ENCODE measurements at regions not wholly inside any gene's neighbourhood (a gene's known extent, or its start where the extent isn't known, plus 50 kb on each side); places are given as distances from the start of the nearest gene placed in this dataset.

GRCh38 chr3:194837457-194838127 lies 151.9 kb downstream of the FAM43A start:
- no peak for DNase-seq (ENCODE audit: low read depth in 2 of 2)

GRCh38 chr3:194838236-194838635 lies 152.6 kb downstream of the FAM43A start:
- DNase-seq (ENCODE audit: low read depth in 2 of 2) = no peak

GRCh38 chr3:194840661-194841514 lies 155.2 kb downstream of the FAM43A start:
- no peak for DNase-seq (ENCODE audit: low read depth in 2 of 2)

GRCh38 chr3:194841515-194841841 lies 155.8 kb downstream of the FAM43A start:
- no peak for DNase-seq (ENCODE audit: low read depth in 2 of 2)

- DNase-seq (ENCODE audit: low read depth in 2 of 2) = no peak
Measured at GRCh38 chr3:194843556-194843955, 157.9 kb downstream of the FAM43A start.

GRCh38 chr3:194844046-194844445 lies 158.4 kb downstream of the FAM43A start:
- DNase-seq (ENCODE audit: low read depth in 2 of 2) = no peak

DNA sequence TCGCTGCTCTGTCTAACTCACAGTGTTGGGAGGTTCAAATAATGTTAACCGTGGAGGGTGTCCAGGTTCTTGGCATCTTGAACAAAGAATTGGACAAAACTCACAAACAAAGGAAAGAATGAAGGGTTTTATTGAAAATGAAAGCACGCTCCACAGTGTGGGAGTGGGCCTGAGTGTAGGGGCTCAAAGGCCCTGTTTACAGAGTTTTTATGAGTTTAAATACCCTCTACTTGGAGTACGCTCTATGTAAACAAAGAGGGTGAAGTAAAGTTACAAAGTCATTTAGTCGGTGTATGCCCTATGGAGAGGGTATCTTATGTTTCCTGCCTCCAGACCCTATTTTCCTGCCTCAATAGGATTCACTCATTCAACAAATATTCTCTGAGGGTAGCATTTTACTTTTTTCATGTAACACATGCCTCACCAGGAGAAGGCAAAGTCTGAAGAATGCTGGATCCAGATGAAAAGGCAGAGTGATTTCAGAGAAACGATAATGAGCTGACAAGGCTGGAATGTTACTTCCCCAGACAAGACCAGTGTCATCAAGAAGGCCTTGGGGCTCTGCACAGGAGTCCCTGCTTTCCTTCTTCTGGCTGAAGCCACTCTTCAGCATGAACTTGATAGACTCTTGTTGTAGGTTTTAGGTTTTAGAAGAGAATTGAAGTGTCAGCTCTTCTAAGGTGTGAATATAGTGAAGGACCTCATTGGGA lies 163.6 kb downstream of the FAM43A start:
- no peak for DNase-seq (ENCODE audit: low read depth in 2 of 2)

DNA sequence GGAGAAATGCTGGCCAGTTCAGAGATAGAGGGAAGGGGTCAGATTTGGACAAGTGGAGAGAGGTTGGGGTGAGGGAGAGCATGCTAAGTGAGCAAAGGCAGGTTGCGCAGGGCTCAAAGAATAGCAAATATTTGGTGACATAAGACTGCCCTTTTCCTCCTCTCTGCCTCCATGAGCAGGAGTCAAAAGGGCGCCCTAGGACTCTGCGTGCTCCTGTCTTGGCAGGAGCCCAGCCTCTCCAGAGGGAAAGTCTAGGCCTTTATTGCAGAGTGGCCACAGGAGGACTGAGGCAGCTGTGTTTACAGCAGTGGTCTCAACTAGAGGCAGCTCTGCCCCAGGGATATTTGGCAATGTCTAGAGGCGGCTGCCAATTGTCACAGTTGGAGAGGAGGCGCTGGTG lies 165.6 kb downstream of the FAM43A start:
- no peak for DNase-seq (ENCODE audit: low read depth in 2 of 2)

DNA sequence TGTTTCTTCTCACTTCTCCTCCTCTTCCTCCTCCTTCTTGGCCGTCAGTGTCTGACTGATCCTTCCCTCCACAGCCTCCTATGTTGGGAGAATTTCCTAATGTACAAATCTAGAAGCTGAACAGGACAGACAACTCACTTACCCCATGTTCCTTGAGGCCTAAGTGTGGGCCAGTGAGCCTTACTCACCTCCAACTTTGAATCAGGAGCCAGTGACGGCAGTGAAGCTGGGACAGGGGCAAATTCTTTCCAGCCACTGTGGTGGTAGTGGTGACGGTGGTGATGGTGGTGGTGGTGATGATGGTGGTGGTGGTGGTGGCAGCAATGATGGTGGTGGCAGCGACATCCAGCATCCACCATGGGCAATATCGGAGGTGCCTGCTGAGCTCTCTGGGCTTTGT lies 166.3 kb downstream of the FAM43A start:
- no peak for DNase-seq (ENCODE audit: low read depth in 2 of 2)

DNA sequence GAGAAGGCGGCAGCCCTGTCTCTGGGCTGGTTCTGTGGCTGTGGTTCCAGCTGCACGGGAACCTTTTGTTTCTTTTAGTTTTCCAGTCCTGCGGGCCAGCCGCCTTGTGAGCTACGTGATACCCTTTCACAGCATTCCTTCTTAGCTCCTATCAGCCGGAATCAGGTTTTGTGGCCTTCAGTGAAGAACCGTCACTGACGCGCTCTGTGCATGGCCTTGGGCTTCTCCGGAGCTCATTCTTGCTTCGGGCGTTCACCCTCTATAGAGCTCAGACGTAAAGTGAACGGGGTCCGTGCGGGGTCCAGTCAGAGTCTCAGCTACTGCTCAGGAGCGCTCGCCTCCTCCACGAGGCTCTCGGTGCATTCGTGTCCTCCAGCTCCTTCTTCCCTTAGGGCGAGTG lies 166.7 kb downstream of the FAM43A start:
- DNase-seq (ENCODE audit: low read depth in 2 of 2) = no peak

DNA sequence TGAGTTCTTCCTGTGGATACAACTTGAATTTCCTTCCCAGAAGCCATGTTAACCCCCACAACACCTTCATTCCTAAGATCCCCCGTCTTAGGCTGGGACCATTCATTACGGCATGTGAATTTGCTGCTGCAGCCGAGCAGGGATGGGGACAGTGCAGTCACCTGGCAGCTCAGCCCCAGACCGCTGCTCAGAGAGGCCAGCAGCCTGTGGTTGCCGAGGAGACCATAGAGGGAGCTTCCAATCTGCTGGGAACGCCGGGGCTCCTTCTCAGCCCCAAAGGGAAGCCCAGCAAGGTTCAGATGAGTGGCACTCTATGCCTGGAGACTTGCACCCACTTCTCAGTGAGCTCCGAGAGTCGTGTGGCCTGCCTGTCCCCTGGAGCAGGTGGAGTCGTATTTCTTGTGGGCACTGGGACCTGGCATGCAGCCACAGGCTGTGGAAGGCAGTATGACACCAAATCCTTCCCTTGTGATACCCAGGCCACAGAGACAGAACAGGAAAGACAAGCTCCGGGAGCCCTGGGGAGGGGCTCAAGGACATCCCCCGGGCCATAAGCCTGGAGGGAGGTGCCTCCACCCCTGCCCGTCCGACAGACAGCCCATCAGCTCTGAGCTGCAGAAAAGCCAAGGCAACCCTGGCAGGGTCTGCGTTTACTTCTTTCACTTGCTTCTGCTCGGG lies 167.3 kb downstream of the FAM43A start:
- DNase-seq (ENCODE audit: low read depth in 2 of 2) = no peak

- DNase-seq (ENCODE audit: low read depth in 2 of 2) = no peak
Measured at GRCh38 chr3:194854206-194854605, 168.5 kb downstream of the FAM43A start.

DNA sequence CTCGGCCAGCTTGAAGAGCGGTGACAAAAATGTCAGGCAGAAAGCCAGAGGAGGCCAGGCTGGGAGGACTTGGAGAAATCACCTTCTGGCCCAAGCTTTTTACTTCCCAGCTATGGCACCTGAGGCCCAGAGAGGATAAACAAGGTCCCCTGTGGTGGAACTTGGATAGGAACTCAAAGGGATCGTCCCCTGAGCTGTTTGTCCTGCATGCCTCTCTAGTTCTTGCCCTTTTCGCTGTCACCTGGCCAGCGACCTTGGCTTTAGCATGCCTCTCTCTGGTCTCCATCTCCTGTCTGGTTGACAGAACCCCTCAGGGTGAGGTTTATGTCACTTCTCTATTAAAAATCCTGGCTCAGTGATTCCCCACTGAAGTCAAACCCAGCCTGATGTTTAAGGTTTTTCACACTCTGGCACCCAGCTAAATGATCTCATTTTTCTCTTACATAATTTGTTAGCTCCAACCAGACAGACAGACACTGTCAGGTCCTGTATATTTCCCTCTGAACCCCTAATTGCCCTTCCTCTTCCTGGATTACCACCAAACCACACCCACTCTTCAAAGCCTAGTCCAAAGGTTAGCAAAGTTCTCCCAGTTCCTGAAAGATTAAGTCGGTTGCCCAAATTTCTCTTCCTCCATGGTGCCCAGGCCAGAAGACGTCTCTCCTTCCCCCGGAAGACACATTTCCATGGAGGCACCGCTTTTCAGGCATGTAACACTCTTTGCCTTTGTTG lies 169.1 kb downstream of the FAM43A start:
- no peak for DNase-seq (ENCODE audit: low read depth in 2 of 2)

DNA sequence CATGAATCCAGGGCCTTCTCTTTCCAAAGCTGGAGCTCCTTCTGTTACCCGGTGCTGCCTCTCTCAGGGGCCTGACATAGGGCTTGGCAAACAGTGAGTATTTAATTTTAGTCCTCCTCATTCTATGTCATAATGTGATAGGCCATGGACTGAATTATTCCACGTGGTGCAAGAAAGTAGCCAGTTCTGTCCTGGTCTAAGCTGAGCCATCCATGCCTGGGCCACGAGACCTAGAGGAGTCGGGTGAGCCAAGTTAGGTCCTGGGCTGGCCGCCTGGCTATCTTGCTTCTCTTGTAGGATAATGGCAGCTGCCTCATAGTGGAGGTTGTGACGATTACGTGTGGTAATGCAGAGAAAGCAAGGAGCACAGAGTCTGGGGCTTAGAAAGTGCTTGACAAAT lies 170.6 kb downstream of the FAM43A start:
- no peak for DNase-seq (ENCODE audit: low read depth in 2 of 2)

- DNase-seq (ENCODE audit: low read depth in 2 of 2) = no peak
Measured at GRCh38 chr3:194857469-194858113, 171.9 kb downstream of the FAM43A start.

DNA sequence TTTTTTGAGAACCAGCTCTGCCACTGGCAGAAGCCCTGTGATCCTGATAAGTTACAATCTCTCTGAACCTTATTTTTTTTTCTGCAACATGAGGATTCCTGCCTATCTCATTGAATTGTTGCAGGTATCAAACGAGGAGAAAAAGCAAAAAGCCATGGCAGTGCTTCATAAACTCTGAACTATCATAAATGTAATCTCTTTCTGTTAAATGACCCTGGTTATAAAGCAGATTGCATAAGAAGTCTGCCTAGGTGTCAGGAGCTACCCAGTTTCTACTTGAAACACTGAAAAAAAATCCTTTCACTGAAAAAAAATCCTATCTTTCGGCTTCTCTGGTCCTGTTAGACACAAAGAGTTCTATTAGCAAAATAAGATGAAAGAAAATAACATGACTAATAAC lies 172.7 kb downstream of the FAM43A start:
- no peak for DNase-seq (ENCODE audit: low read depth in 2 of 2)

DNA sequence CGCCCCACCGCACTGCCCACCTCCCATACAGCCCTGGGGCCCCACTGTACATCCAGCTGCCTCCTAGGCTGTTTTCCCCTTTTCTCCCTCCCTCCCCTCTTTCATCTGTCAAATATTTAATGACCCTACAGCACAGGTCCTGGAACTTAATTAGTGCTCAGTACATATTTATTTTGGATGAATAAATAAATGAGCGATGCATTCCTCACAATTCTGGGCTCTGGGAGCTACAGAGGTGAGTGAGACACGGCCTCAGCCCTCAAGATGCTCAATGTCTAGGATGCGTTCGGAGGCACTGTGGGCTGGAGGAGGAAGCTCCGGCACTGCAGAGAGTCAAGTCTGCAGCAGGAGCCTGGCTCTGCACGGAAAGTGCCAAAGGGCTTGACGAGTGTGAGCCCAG lies 175.0 kb downstream of the FAM43A start:
- DNase-seq (ENCODE audit: low read depth in 2 of 2) = no peak

GRCh38 chr3:194861375-194861774 lies 175.7 kb downstream of the FAM43A start:
- no peak for DNase-seq (ENCODE audit: low read depth in 2 of 2)

- no peak for DNase-seq (ENCODE audit: low read depth in 2 of 2)
Measured at GRCh38 chr3:194865061-194865460, 179.4 kb downstream of the FAM43A start.

DNA sequence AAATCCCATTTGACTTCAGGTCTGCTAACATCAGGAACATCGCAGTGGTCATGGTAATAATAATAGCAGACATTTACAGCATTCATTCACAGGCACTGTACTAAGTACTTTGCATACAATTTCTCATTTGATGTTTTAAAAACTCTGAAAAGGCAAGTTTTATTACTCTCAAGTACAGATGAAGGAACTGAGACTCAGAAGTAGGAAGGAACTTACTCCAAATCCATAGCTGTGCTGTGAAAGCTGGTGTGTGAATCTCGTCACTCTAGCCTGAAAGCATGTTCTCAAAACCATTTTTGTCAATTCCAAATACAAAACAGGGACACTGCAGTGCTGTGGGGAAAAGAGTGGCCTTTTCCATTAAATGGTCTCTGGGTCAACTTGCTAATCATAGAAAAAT lies 179.9 kb downstream of the FAM43A start:
- DNase-seq (ENCODE audit: low read depth in 2 of 2) = no peak

- DNase-seq (ENCODE audit: low read depth in 2 of 2) = no peak
Measured at GRCh38 chr3:194866236-194866635, 180.6 kb downstream of the FAM43A start.

Measured in stimulated activated CD8-positive, alpha-beta memory T cell treated with anti-CD3 and anti-CD28 coated beads, Interleukin-2, amount 100 ng/mL, for 48 hours (primary cell).